Fibroblast of lung (primary cell): ENCODE measurements at regions not wholly inside any gene's neighbourhood (a gene's known extent, or its start where the extent isn't known, plus 50 kb on each side); places are given as distances from the start of the nearest gene placed in this dataset.

ENCODE experiments used
- DNase-seq, 2 donors: peaks; one replicate each; pipeline versions ENCODE4 v3.0.0 to v3.0.0-alpha.2; 2010; ENCODE audit warnings: low read depth in 2 of 2
- H2AFZ ChIP-seq: 2 replicates; pipeline ENCODE4 v1.5.1; 2012; ENCODE audit warnings: low read length, control low read depth, inconsistent platforms
- H3K27ac ChIP-seq: 2 replicates; pipeline ENCODE4 v1.5.1; 2011; ENCODE audit warnings: low read length, control low read depth; ENCODE audit not compliant: insufficient read depth
- H3K27me3 ChIP-seq: 2 replicates; pipeline ENCODE4 v1.5.1; 2011; ENCODE audit warnings: mild to moderate bottlenecking, low read length; ENCODE audit not compliant: control insufficient read depth, insufficient read depth
- H3K36me3 ChIP-seq: 2 replicates; pipeline ENCODE4 v1.5.1; 2011; ENCODE audit warnings: low read length; ENCODE audit not compliant: control insufficient read depth, insufficient read depth
- H3K4me1 ChIP-seq: 2 replicates; pipeline ENCODE4 v1.5.1; 2011; ENCODE audit warnings: low read length; ENCODE audit not compliant: control insufficient read depth, insufficient read depth; ENCODE audit errors: extremely low read depth
- H3K4me2 ChIP-seq: 2 replicates; pipeline ENCODE4 v1.5.1; 2011; ENCODE audit warnings: low read length, control low read depth; ENCODE audit not compliant: insufficient read depth; ENCODE audit errors: extremely low read depth
- H3K4me3 ChIP-seq, 4 experiments: fragments of 200-600 bp in 1 of 4; sonication (generic) in 1 of 4; replicated peaks in 1 of 4; 2 replicates each; pipeline ENCODE4 v1.5.1; 2011 to 2016; ENCODE audit warnings: low read length in 4 of 4, low read depth in 3 of 4, mild to moderate bottlenecking in 3 of 4, control low read depth in 2 of 4, inconsistent platforms in 1 of 4, mixed read lengths in 1 of 4; ENCODE audit not compliant: insufficient read depth in 1 of 4; ENCODE audit errors: control extremely low read depth in 1 of 4
- H3K79me2 ChIP-seq: 2 replicates; pipeline ENCODE4 v1.5.1; 2012; ENCODE audit warnings: mild to moderate bottlenecking, low read length, inconsistent platforms; ENCODE audit not compliant: control insufficient read depth, insufficient read depth
- H3K9ac ChIP-seq: 2 replicates; pipeline ENCODE4 v1.5.1; 2011; ENCODE audit warnings: mild to moderate bottlenecking, low read length, control low read depth; ENCODE audit not compliant: insufficient read depth
- H3K9me3 ChIP-seq: 2 replicates; pipeline ENCODE4 v1.5.1; 2012; ENCODE audit warnings: low read depth, low read length; ENCODE audit not compliant: control insufficient read depth, insufficient read depth
- H4K20me1 ChIP-seq: 2 replicates; pipeline ENCODE4 v1.5.1; 2011; ENCODE audit warnings: low read length; ENCODE audit not compliant: control insufficient read depth, insufficient read depth; ENCODE audit errors: extremely low read depth
- CTCF ChIP-seq, 2 donors: IDR thresholded peaks in 1 of 2; conservative IDR thresholded peaks in 1 of 2; 1 replicate in 1 of 2; 2 replicates in 1 of 2; pipeline ENCODE4 v1.5.1; 2011 to 2012; ENCODE audit warnings: low read length in 2 of 2, control low read depth in 1 of 2, inconsistent platforms in 1 of 2, low read depth in 1 of 2, mild to moderate bottlenecking in 1 of 2
- EZH2 ChIP-seq: IDR thresholded peaks from 2 replicates; pipeline ENCODE4 v1.5.1; 2012; ENCODE audit warnings: low read length, control low read depth, mild to moderate bottlenecking; ENCODE audit errors: missing control alignments

- Histone ChIP-seq H3K9me3 (no peaks in the 10 kb centered on the region), H3K4me2 (no peak overlapping the region), H3K27me3 (no peaks in the 10 kb centered on the region), H3K79me2 (no peaks in the 10 kb centered on the region), H3K27ac (no peak overlapping the region), H3K4me3 (no peak overlapping the region), H4K20me1 (no peaks in the 10 kb centered on the region), H3K4me1 (peaks cover 2% of the 10 kb centered on the region), H2AFZ (no peak overlapping the region), H3K9ac (no peak overlapping the region), H3K36me3 (no peaks in the 10 kb centered on the region)
- DNase-seq: peak in 1 of 2 donors; percentile 57
- TF ChIP-seq EZH2: no peak
- TF ChIP-seq CTCF (conservative IDR thresholded peaks at IDR 0.05 in 1 of 2, IDR thresholded peaks at IDR 0.05 in 1 of 2; ENCODE audit: low read depth in 1 of 2, low read length in 2 of 2): no peak
Observed at GRCh38 chr16:79758615-79759346, 158.2 kb upstream of the MAF start.

DNA sequence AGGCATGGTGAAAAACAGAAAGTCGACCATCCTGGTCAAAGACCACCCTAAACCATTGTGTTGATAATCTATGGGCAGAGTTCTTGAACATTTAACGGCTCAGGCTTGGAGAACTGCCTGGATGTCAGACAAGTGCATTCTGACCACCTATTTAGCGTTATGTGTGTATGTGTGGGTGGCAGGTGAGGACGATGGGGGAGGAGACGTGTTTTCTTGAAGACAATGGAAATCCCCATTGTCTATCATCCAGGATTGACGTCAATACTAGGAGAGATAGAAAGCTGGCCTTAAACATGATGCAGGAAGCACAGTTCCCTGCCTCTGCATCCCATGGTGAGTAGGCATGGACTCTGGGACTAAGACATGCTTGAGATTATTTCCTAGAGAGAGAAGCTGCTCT is 157.4 kb upstream of the MAF start:
- DNase-seq: no peak

GRCh38 chr16:79757163-79757562 is 156.6 kb upstream of the MAF start:
- DNase-seq: no peak
- H3K9ac ChIP-seq: no peak overlapping the region
- H2AFZ ChIP-seq: no peak overlapping the region
- peaks cover 2% of the 10 kb centered on the region for H3K4me1 ChIP-seq
- no peaks in the 10 kb centered on the region for H4K20me1 ChIP-seq
- no peak overlapping the region for H3K4me2 ChIP-seq
- no peak overlapping the region for H3K4me3 ChIP-seq
- H3K27me3 ChIP-seq: no peaks in the 10 kb centered on the region
- H3K79me2 ChIP-seq: no peaks in the 10 kb centered on the region
- no peak overlapping the region for H3K27ac ChIP-seq
- no peaks in the 10 kb centered on the region for H3K9me3 ChIP-seq
- no peaks in the 10 kb centered on the region for H3K36me3 ChIP-seq
- TF ChIP-seq CTCF (conservative IDR thresholded peaks at IDR 0.05 in 1 of 2, IDR thresholded peaks at IDR 0.05 in 1 of 2; ENCODE audit: low read depth in 1 of 2, low read length in 2 of 2) (peak in 1 of 2 donors; percentile 3), EZH2 (no peak)

More for the DNA sequence above, 157.4 kb upstream of the MAF start:
- no peak overlapping the region for H3K4me3 ChIP-seq
- no peak overlapping the region for H3K4me2 ChIP-seq
- no peaks in the 10 kb centered on the region for H4K20me1 ChIP-seq
- no peaks in the 10 kb centered on the region for H3K9me3 ChIP-seq
- peaks cover 2% of the 10 kb centered on the region for H3K4me1 ChIP-seq
- no peaks in the 10 kb centered on the region for H3K36me3 ChIP-seq
- H3K79me2 ChIP-seq: no peaks in the 10 kb centered on the region
- H3K27me3 ChIP-seq: no peaks in the 10 kb centered on the region
- H3K9ac ChIP-seq: no peak overlapping the region
- H3K27ac ChIP-seq: no peak overlapping the region
- TF ChIP-seq EZH2: no peak
- no peak for TF ChIP-seq CTCF (conservative IDR thresholded peaks at IDR 0.05 in 1 of 2, IDR thresholded peaks at IDR 0.05 in 1 of 2; ENCODE audit: low read depth in 1 of 2, low read length in 2 of 2)
- H2AFZ ChIP-seq: no peak overlapping the region
